GM18858 (cell line): ENCODE measurements at regions not wholly inside any gene's neighbourhood (a gene's known extent, or its start where the extent isn't known, plus 50 kb on each side); places are given as distances from the start of the nearest gene placed in this dataset.
"Not testable (repeated sequence)": the region's sequence is repeated elsewhere in the genome, so short reads cannot be mapped to it uniquely, and the experiment has no call there.

Source experiments
- ATAC-seq: cut with Tn5 transposase; IDR thresholded peaks from one replicate; pipeline ENCODE4 v1.9.1; 2021; ENCODE audit not compliant: unreplicated experiment

- no peak for ATAC-seq
Observed at GRCh38 chr1:157460381-157460780, 91.9 kb downstream of the FCRL5 start.

- no peak for ATAC-seq
Observed at GRCh38 chr1:157457279-157457678, 95.0 kb downstream of the FCRL5 start.

GRCh38 chr1:157455318-157455717 lies 97.0 kb downstream of the FCRL5 start:
- ATAC-seq, result no peak

GRCh38 chr1:157450106-157450505 lies 102.2 kb downstream of the FCRL5 start:
- ATAC-seq, result no peak

GRCh38 chr1:157448636-157449035 lies 103.7 kb downstream of the FCRL5 start:
- no peak for ATAC-seq

GRCh38 chr1:157446356-157446755 lies 106.0 kb downstream of the FCRL5 start:
- ATAC-seq, result not testable (repeated sequence)

- not testable (repeated sequence) for ATAC-seq
Observed at GRCh38 chr1:157445616-157446140, 106.6 kb downstream of the FCRL5 start.

GRCh38 chr1:157442065-157442464 lies 110.2 kb downstream of the FCRL5 start:
- no peak for ATAC-seq

GRCh38 chr1:157439302-157439954 lies 112.9 kb downstream of the FCRL5 start:
- no peak for ATAC-seq

GRCh38 chr1:157438613-157439012 lies 113.7 kb downstream of the FCRL5 start:
- no peak for ATAC-seq

GRCh38 chr1:157438146-157438545 lies 114.2 kb downstream of the FCRL5 start:
- ATAC-seq, result no peak

- no peak for ATAC-seq
Observed at GRCh38 chr1:157437296-157437695, 115.0 kb downstream of the FCRL5 start.

- ATAC-seq, result no peak
Observed at GRCh38 chr1:157431751-157432150, 120.6 kb downstream of the FCRL5 start.

GRCh38 chr1:157429601-157430240 lies 122.6 kb downstream of the FCRL5 start:
- ATAC-seq, result no peak

- ATAC-seq, result not testable (repeated sequence)
Observed at GRCh38 chr1:157423764-157424163, 128.6 kb downstream of the FCRL5 start.

- no peak for ATAC-seq
Observed at GRCh38 chr1:157419845-157420542, 132.3 kb downstream of the FCRL5 start.

- ATAC-seq, result no peak
Observed at GRCh38 chr1:157418659-157419058, 133.7 kb downstream of the FCRL5 start.

- no peak for ATAC-seq
Observed at GRCh38 chr1:157418231-157418630, 134.1 kb downstream of the FCRL5 start.

- no peak for ATAC-seq
Observed at GRCh38 chr1:157415661-157416060, 136.7 kb downstream of the FCRL5 start.

- no peak for ATAC-seq
Observed at GRCh38 chr1:157412308-157412707, 140.0 kb downstream of the FCRL5 start.

GRCh38 chr1:157411769-157412168 lies 140.5 kb downstream of the FCRL5 start:
- ATAC-seq, result no peak

- no peak for ATAC-seq
Observed at GRCh38 chr1:157411064-157411463, 141.3 kb downstream of the FCRL5 start.
